HCEC 1CT (cell line): ENCODE measurements at regions not wholly inside any gene's neighbourhood (a gene's known extent, or its start where the extent isn't known, plus 50 kb on each side); places are given as distances from the start of the nearest gene placed in this dataset.
"Not testable (repeated sequence)": the region's sequence is repeated elsewhere in the genome, so short reads cannot be mapped to it uniquely, and the experiment has no call there.

Source experiments
- DNase-seq: peaks from one replicate; pipeline ENCODE4 v3.0.0-alpha.2; 2017

GRCh38 chrX:46366381-46367207, 178.6 kb downstream of the ZNF674 start:
- no peak for DNase-seq

- DNase-seq: no peak
These were observed 190.7 kb downstream of the ZNF674 start for GRCh38 chrX:46354481-46354880.

- no peak for DNase-seq
These were observed 203.4 kb downstream of the ZNF674 start for GRCh38 chrX:46341767-46342322.

- no peak for DNase-seq
These were observed 204.5 kb downstream of the ZNF674 start for GRCh38 chrX:46340696-46341095.

GRCh38 chrX:46333550-46333949, 211.7 kb downstream of the ZNF674 start:
- no peak for DNase-seq

- DNase-seq: no peak
These were observed 214.2 kb downstream of the ZNF674 start for GRCh38 chrX:46330981-46331380.

- DNase-seq: no peak
These were observed 214.7 kb downstream of the ZNF674 start for GRCh38 chrX:46330513-46330912.

GRCh38 chrX:46328133-46328532, 217.1 kb downstream of the ZNF674 start:
- no peak for DNase-seq

- DNase-seq: no peak
These were observed 217.6 kb downstream of the ZNF674 start for GRCh38 chrX:46327566-46328115.

GRCh38 chrX:46326161-46326560, 219.1 kb downstream of the ZNF674 start:
- DNase-seq: no peak

GRCh38 chrX:46325312-46325877, 219.8 kb downstream of the ZNF674 start:
- DNase-seq: no peak

- DNase-seq: no peak
These were observed 221.1 kb downstream of the ZNF674 start for GRCh38 chrX:46324166-46324565.

- not testable (repeated sequence) for DNase-seq
These were observed 222.3 kb downstream of the ZNF674 start for GRCh38 chrX:46322929-46323328.

GRCh38 chrX:46321676-46322075, 223.5 kb downstream of the ZNF674 start:
- no peak for DNase-seq

- DNase-seq: no peak
These were observed 225.5 kb downstream of the ZNF674 start for GRCh38 chrX:46319750-46320149.

- DNase-seq: no peak
These were observed 226.7 kb downstream of the ZNF674 start for GRCh38 chrX:46318551-46318950.

- no peak for DNase-seq
These were observed 228.1 kb downstream of the ZNF674 start for GRCh38 chrX:46317163-46317562.

GRCh38 chrX:46311581-46312120, 233.6 kb downstream of the ZNF674 start:
- no peak for DNase-seq

GRCh38 chrX:46310815-46311497, 234.3 kb downstream of the ZNF674 start:
- no peak for DNase-seq

- DNase-seq: no peak
These were observed 237.1 kb downstream of the ZNF674 start for GRCh38 chrX:46308110-46308509.

- DNase-seq: no peak
These were observed 239.1 kb downstream of the ZNF674 start for GRCh38 chrX:46306103-46306502.

GRCh38 chrX:46305431-46305830, 239.8 kb downstream of the ZNF674 start:
- no peak for DNase-seq

- DNase-seq: no peak
These were observed 243.3 kb downstream of the ZNF674 start for GRCh38 chrX:46301903-46302302.
